CD4-positive, alpha-beta T cell (primary cell): ENCODE measurements at regions not wholly inside any gene's neighbourhood (a gene's known extent, or its start where the extent isn't known, plus 50 kb on each side); places are given as distances from the start of the nearest gene placed in this dataset.

Experiments used
- ATAC-seq: fragments of 200-7000 bp; cut with Tn5 transposase; one replicate; pipeline ENCODE4 v1.10.0; 2022; ENCODE audit warnings: mild to moderate bottlenecking; ENCODE audit not compliant: poor library complexity
- CTCF ChIA-PET: fragments of 350-600 bp; sonication (Branson Sonifier 250); formaldehyde crosslinking; loops from one replicate; lab custom pipeline; 2021; ENCODE audit warnings: antibody characterized with exemption, inconsistent platforms; lab: Charles Lee
- POLR2A ChIA-PET: fragments of 350-600 bp; sonication (Branson Sonifier 250); formaldehyde crosslinking; loops from one replicate; lab custom pipeline; 2021; ENCODE audit warnings: antibody characterized with exemption, inconsistent platforms; lab: Charles Lee
- DNase-seq, 14 experiments: peaks; one replicate each; pipeline ENCODE4 v3.0.0-alpha.2; 2013 to 2020; ENCODE audit warnings: mixed read lengths in 2 of 14
- H3K27ac ChIP-seq, 2 donors: one replicate each; pipeline versions ENCODE4 v1.5.1 to v1.7.0; 2013; ENCODE audit warnings: low read length in 2 of 2, low read depth in 1 of 2, mild to moderate bottlenecking in 1 of 2
- H3K27me3 ChIP-seq, 2 experiments: 1 replicate in 1 of 2; 2 replicates in 1 of 2; pipeline versions ENCODE4 v1.6.1 to v1.7.0; 2013; ENCODE audit warnings: low read length in 2 of 2, control low read depth in 1 of 2, mild to moderate bottlenecking in 1 of 2, moderate library complexity in 1 of 2; ENCODE audit not compliant: insufficient read depth in 2 of 2, control insufficient read depth in 1 of 2
- H3K36me3 ChIP-seq: one replicate; pipeline ENCODE4 v1.6.1; 2013; ENCODE audit warnings: low read length, control low read depth; ENCODE audit not compliant: insufficient read depth
- H3K4me1 ChIP-seq: one replicate; pipeline ENCODE4 v1.6.1; 2013; ENCODE audit warnings: low read length, control low read depth; ENCODE audit not compliant: insufficient read depth
- H3K4me3 ChIP-seq: one replicate; pipeline ENCODE4 v1.5.1; 2013; ENCODE audit warnings: mild to moderate bottlenecking, low read length, moderate library complexity
- H3K9me3 ChIP-seq, 2 experiments: 1 replicate in 1 of 2; 2 replicates in 1 of 2; pipeline versions ENCODE4 v1.6.1 to v1.7.0; 2013; ENCODE audit warnings: low read length in 2 of 2, mild to moderate bottlenecking in 2 of 2, control low read depth in 1 of 2, moderate library complexity in 1 of 2; ENCODE audit not compliant: control insufficient read depth in 1 of 2, insufficient read depth in 1 of 2
- H3K27ac Mint-ChIP-seq: one replicate; pipeline ENCODE4 v1.8.0; 2020; ENCODE audit warnings: mixed read lengths
- H3K27me3 Mint-ChIP-seq: one replicate; pipeline ENCODE4 v1.8.0; 2021; ENCODE audit warnings: mixed read lengths
- H3K36me3 Mint-ChIP-seq: one replicate; pipeline ENCODE4 v1.8.0; 2021; ENCODE audit warnings: low read depth, mixed read lengths
- H3K4me1 Mint-ChIP-seq: one replicate; pipeline ENCODE4 v1.8.0; 2021; ENCODE audit warnings: low read depth, mixed read lengths
- H3K4me3 Mint-ChIP-seq: one replicate; pipeline ENCODE4 v1.8.0; 2020; ENCODE audit warnings: mild to moderate bottlenecking, mixed read lengths
- H3K9me3 Mint-ChIP-seq: one replicate; pipeline ENCODE4 v1.8.0; 2020; ENCODE audit warnings: mixed read lengths
- CTCF ChIP-seq: fragments of 200-600 bp; IDR thresholded peaks from one replicate; pipeline ENCODE4 v1.8.0; 2022; ENCODE audit warnings: antibody characterized with exemption, mild to moderate bottlenecking
- intact Hi-C, 2 experiments: fragments of 100-400 bp; cut with DNase I in 1 of 2; cut with micrococcal nuclease in 1 of 2; formaldehyde crosslinking; loops; one replicate each; pipeline versions ENCODE4 v1.15.1 to v1.9.0; 2023 to 2025; cut with DNase I, micrococcal nuclease

DNA sequence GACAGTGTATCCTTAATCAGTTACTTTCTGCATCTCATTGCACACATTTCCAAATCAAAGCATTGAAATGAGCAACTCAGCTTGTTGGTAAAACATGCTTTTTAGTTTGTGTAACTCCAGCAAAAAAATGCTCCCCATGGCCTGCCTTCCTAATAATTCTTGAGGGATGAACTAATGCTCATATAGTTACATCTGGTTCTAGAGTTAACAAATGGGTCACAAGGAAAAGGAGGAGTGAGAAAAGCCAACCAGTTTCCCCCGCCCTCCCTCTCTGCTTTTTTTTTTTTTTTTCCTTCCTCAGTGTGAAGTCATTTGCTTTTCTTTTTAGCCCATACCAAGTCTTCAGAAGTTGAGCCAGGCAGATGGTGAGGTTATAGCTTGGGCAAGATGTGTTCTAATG lies 231.7 kb downstream of the MTX2 start:
- peaks cover 34% of the 10 kb centered on the region for H3K27me3 Mint-ChIP-seq
- H3K4me1 ChIP-seq: no peaks in the 10 kb centered on the region
- H3K36me3 Mint-ChIP-seq: no peaks in the 10 kb centered on the region
- no peak for DNase-seq
- H3K27me3 ChIP-seq: peaks cover 7 to 30% of the 10 kb centered on the region in 2 experiments
- no peak for TF ChIP-seq CTCF
- H3K9me3 Mint-ChIP-seq: no peaks in the 10 kb centered on the region
- POLR2A ChIA-PET: no interaction called here
- H3K4me1 Mint-ChIP-seq: no peaks in the 10 kb centered on the region
- no peak overlapping the region for H3K27ac Mint-ChIP-seq
- CTCF ChIA-PET: no interaction called here
- H3K4me3 Mint-ChIP-seq: no peak overlapping the region
- H3K36me3 ChIP-seq: no peaks in the 10 kb centered on the region
- H3K27ac ChIP-seq: no peak overlapping the region
- intact Hi-C loops: no loop called here
- no peak overlapping the region for H3K4me3 ChIP-seq
- no peak for ATAC-seq
- H3K9me3 ChIP-seq: no peaks in the 10 kb centered on the region

- Histone ChIP-seq H3K36me3 (no peaks in the 10 kb centered on the region), H3K4me3 (no peak overlapping the region), H3K4me1 (no peaks in the 10 kb centered on the region), H3K27me3 (peaks cover 7 to 32% of the 10 kb centered on the region in 2 experiments), H3K27ac (no peak overlapping the region), H3K9me3 (no peaks in the 10 kb centered on the region)
- ChIA-PET POLR2A (interaction anchor here (0.7 kb wide), 1 partner anchor 635 kb away, joined by 3 read pairs; no protein-coding TSS in a partner anchor), CTCF (no interaction called here)
- DNase-seq (no peak), ATAC-seq (no peak)
- Mint-ChIP-seq H3K36me3 (no peaks in the 10 kb centered on the region), H3K27me3 (peaks cover 34% of the 10 kb centered on the region), H3K4me3 (no peak overlapping the region), H3K27ac (no peak overlapping the region), H3K9me3 (no peaks in the 10 kb centered on the region), H3K4me1 (no peaks in the 10 kb centered on the region)
- intact Hi-C loops: no loop called here
- TF ChIP-seq CTCF: no peak
Observed at GRCh38 chr2:176501617-176502016, 232.4 kb downstream of the MTX2 start.

DNA sequence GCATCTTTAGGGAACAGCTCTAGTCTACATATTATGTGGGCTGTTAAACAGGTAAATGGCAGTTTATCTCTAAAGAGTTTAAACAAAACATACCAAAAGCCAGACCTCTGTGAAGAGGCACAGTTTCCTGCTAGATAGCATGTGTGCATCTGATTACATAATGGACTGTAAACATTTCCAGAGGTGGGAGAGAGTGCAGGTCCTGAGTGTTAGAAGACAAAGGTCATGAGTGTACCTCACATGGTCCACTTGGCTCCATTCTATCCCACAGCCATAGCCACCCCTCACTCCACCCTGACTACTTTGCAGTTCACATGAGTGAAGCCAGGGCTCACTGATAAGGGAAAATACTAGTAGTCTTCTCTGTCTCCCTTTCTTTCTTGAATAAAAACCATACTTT lies 233.4 kb downstream of the MTX2 start:
- Histone ChIP-seq H3K4me1 (no peaks in the 10 kb centered on the region), H3K4me3 (no peak overlapping the region), H3K27ac (no peak overlapping the region), H3K27me3 (peaks cover 7 to 32% of the 10 kb centered on the region in 2 experiments), H3K36me3 (no peaks in the 10 kb centered on the region), H3K9me3 (no peaks in the 10 kb centered on the region)
- Mint-ChIP-seq H3K27me3 (peaks cover 39% of the 10 kb centered on the region), H3K4me1 (no peaks in the 10 kb centered on the region), H3K36me3 (no peaks in the 10 kb centered on the region), H3K9me3 (no peaks in the 10 kb centered on the region), H3K4me3 (no peak overlapping the region), H3K27ac (no peak overlapping the region)
- ChIA-PET CTCF (no interaction called here), POLR2A (no interaction called here)
- intact Hi-C loops: no loop called here
- no peak for TF ChIP-seq CTCF
- DNase-seq: no peak
- no peak for ATAC-seq
